ENCODE measurements at regions not wholly inside any gene's neighbourhood (a gene's known extent, or its start where the extent isn't known, plus 50 kb on each side); places are given as distances from the start of the nearest gene placed in this dataset.

DNA sequence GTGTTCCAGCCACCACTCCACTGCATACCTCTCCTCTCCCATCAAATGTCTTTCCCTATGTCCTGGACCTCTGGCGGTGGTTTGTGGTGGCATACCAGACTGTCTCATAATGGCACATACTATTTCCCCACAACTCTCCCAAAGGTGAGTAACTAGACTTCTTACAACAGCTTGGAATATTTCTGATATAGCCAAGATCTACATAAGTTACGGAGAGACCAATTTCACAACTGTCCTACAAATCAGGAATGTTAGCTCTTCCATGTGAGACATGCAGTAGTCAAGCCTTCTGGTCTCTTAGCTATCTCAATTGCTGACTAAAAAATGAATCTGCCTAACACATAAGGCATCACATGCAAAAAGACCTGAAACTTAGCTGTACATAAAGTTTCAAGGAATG, 588.9 kb downstream of the RNF144B start:
- no peak for TF ChIP-seq JUND (IDR thresholded peaks at IDR 0.05)
- TF ChIP-seq RXRA (IDR thresholded peaks at IDR 0.05; ENCODE audit: borderline replicate concordance, low read depth) = no peak
- TF ChIP-seq FOXM1 (IDR thresholded peaks at IDR 0.05; ENCODE audit: low read depth) = no peak
- TF ChIP-seq CTCF (IDR thresholded peaks at IDR 0.05) = no peak
- TF ChIP-seq, protein P1, sequence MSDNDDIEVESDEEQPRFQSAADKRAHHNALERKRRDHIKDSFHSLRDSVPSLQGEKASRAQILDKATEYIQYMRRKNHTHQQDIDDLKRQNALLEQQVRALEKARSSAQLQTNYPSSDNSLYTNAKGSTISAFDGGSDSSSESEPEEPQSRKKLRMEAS (IDR thresholded peaks at IDR 0.05; ENCODE audit: low read depth) = no peak
- TF ChIP-seq, protein P2, sequence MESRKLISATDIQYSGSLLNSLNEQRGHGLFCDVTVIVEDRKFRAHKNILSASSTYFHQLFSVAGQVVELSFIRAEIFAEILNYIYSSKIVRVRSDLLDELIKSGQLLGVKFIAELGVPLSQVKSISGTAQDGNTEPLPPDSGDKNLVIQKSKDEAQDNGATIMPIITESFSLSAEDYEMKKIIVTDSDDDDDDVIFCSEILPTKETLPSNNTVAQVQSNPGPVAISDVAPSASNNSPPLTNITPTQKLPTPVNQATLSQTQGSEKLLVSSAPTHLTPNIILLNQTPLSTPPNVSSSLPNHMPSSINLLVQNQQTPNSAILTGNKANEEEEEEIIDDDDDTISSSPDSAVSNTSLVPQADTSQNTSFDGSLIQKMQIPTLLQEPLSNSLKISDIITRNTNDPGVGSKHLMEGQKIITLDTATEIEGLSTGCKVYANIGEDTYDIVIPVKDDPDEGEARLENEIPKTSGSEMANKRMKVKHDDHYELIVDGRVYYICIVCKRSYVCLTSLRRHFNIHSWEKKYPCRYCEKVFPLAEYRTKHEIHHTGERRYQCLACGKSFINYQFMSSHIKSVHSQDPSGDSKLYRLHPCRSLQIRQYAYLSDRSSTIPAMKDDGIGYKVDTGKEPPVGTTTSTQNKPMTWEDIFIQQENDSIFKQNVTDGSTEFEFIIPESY (IDR thresholded peaks at IDR 0.05; ENCODE audit: borderline replicate concordance, low read depth) = no peak
- no peak for TF ChIP-seq POLR2AphosphoS5 (IDR thresholded peaks at IDR 0.05; ENCODE audit: low read depth, low read length)
- no peak for TF ChIP-seq TCF12 (IDR thresholded peaks at IDR 0.05)
- TF ChIP-seq USF2 (IDR thresholded peaks at IDR 0.05; ENCODE audit: borderline replicate concordance, low read depth, low read length) = no peak
- no peak for TF ChIP-seq GABPA (IDR thresholded peaks at IDR 0.05; ENCODE audit: low read depth)
- TF ChIP-seq, protein P3, sequence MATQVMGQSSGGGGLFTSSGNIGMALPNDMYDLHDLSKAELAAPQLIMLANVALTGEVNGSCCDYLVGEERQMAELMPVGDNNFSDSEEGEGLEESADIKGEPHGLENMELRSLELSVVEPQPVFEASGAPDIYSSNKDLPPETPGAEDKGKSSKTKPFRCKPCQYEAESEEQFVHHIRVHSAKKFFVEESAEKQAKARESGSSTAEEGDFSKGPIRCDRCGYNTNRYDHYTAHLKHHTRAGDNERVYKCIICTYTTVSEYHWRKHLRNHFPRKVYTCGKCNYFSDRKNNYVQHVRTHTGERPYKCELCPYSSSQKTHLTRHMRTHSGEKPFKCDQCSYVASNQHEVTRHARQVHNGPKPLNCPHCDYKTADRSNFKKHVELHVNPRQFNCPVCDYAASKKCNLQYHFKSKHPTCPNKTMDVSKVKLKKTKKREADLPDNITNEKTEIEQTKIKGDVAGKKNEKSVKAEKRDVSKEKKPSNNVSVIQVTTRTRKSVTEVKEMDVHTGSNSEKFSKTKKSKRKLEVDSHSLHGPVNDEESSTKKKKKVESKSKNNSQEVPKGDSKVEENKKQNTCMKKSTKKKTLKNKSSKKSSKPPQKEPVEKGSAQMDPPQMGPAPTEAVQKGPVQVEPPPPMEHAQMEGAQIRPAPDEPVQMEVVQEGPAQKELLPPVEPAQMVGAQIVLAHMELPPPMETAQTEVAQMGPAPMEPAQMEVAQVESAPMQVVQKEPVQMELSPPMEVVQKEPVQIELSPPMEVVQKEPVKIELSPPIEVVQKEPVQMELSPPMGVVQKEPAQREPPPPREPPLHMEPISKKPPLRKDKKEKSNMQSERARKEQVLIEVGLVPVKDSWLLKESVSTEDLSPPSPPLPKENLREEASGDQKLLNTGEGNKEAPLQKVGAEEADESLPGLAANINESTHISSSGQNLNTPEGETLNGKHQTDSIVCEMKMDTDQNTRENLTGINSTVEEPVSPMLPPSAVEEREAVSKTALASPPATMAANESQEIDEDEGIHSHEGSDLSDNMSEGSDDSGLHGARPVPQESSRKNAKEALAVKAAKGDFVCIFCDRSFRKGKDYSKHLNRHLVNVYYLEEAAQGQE (IDR thresholded peaks at IDR 0.05; ENCODE audit: low read depth, low read length) = no peak
